HG03108 (cell line): ENCODE measurements at regions not wholly inside any gene's neighbourhood (a gene's known extent, or its start where the extent isn't known, plus 50 kb on each side); places are given as distances from the start of the nearest gene placed in this dataset.

Experiments used
- ATAC-seq: cut with Tn5 transposase; IDR thresholded peaks from one replicate; pipeline ENCODE4 v1.9.1; 2021; ENCODE audit warnings: moderate library complexity; ENCODE audit not compliant: unreplicated experiment

- ATAC-seq = no peak
Measured at GRCh38 chr4:3715855-3716630, 50.1 kb upstream of the ADRA2C start.

DNA sequence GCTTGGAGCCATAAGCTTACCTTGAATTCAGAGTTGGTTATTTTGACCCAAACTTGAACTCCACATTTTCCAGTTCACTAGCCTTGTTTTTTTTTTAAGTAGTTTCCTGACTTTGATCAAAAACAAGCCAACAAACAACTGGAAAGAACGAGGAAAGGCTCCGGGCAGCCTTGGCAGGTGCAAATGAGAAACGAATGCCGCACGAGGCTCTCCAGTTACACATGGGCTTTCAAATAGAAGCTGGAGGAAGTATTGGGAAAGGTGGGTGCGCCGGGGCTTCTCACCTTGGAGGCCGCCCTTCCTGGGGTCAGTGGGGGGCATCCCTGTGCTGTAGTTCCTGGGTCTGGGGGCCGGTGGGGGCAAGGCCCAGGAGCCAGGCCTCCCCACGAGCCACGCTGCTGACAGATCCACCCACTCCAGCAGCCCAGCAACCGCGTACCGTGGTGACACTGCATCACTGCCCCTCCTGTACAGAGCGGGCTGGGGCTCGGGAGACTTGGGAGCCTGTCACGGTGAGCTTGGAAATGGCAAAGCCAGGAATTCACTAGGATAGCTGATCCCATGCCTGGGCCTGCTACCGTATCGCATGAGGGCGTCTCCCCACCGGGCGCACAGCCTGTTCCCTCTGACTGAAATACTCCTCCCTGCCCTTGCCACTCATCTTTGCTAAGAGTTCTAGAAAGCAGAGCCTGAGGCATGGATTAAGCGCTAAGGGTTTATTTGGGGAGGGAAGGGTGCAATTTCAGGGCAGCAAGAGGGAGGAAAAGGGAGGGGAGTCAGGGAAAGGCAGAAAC lies 50.9 kb upstream of the ADRA2C start:
- no peak for ATAC-seq

GRCh38 chr4:3714642-3715001 lies 51.6 kb upstream of the ADRA2C start:
- ATAC-seq = no peak

GRCh38 chr4:3713817-3714641 lies 52.2 kb upstream of the ADRA2C start:
- no peak for ATAC-seq

DNA sequence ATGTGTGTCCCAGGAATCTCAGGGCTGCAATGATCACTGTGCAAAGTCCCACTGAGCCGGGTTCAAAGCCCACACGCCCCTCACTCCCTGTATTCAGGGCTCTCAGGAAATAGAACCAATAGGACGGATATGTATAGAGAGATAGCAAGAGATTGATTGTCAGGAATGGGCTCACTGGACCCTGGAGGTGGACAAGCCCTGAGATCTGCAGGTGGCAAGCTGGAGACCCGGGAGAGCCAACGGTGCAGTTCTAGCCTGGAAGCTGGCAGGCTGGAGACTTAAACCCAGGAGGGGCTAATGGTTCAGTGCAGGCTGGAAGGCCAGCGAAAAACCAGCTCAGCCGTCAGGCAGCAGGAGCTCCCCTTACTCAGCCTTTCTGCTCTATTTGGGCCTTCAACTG lies 52.8 kb upstream of the ADRA2C start:
- ATAC-seq = no peak

- no peak for ATAC-seq
Measured at GRCh38 chr4:3712936-3713335, 53.2 kb upstream of the ADRA2C start.

- ATAC-seq = no peak
Measured at GRCh38 chr4:3712112-3712805, 53.9 kb upstream of the ADRA2C start.

DNA sequence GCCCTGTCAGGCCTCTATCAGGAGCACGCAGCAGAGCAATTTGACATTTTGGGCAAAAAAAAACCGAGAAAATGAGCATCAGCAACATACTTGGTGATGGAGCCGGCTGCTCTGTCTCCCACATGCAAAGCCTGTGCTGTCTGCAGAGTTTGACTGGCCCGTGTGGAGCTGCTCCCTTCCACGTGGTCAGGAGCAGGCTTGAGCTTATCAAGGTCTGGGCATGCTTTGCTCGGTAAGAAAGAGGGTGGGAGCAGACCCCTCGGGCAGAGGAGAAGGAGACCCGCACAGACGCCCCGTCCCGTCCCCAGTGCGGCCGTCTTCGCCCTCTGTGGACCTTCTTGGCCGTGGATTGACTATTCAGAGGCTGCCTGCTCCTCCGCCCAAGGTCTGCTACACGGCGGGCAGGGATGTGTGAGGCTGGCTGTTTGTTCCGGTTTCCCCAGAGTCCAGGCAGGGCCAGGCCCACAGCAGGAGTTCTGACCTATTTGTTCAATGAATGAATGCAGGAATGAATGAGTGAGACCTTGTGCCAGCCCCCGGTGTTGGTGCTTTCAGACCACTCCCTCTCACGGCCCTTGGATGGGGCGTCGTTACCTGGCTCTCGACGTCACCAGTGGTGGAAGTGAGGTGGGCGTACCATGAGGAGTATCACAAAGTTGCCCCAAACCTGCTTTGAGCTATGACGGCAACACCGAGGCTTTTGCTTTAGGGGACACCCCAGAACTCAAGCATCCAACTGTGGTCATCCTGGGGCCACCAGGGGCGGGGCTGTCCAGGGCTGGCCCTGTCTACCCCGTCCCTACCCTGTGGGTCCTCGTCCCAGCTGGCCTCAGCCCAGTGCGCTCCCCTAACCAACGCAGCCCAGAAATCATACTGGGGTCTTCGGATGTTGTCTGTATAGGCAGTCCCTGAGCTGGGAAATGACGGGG lies 54.7 kb upstream of the ADRA2C start:
- no peak for ATAC-seq

GRCh38 chr4:3710451-3711182 lies 55.6 kb upstream of the ADRA2C start:
- no peak for ATAC-seq

DNA sequence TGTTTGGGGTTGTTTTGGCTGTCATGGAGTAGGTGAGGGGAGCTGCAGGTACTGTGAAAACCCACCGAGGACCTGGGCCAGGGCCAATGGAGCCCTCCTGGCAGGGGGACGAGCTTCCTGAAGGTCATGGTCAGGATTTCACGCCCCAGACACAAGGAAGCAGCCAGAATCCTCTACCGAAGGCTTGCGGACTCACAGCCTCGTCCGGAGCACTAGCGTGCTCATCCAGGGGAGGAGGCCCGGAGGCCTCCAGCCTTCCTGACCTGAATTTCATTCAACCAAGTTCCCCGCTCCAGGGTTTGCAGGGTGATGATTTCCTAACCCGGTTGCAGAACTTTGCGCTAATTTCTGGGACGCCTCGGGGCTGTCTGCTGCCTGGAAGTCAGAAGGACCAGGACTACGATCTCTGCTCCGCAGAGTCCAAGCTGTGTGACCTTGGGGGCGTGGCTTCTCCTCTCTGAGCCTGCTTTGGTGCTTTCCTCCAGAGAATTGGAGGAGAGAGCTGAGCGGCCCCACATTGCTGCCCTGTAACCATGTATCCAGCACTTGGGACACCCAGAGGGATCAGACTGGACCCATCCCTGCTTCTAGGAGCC lies 56.2 kb upstream of the ADRA2C start:
- ATAC-seq = no peak

DNA sequence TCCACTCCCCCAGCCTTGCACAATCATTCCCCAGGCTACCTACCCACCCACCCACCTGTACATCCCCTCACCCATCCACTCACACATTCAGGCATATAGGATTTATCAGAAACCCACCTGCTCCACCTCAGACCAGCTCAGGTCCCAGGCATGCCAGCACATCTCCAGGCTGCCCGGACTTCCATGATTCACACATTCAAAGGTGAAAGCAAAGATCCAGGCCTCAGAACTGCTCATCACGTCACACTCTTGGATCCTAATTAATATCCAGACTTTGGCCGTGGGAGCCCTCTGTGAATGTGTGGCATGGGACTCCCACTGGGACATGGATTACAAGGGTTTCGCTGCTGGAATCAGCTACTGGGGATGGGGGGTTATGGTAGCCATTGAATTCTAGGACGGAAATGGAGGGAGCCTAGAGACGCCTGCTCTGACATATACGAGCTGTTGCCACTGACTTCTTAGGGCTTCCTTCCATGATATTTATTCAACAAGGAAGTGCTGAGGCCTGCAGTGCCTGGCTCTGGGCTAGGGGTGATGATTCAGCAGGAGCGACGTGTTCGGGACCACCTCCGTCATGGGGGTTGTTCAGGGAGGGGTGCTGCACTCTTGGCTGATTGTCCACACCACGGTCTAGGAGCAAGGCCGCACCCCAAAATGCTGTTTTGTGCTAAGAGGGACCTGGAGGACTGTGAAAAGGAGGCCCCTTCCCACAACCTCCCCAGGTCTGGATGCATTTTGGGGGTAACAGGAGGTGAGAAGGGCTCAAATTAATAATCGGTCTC lies 56.9 kb upstream of the ADRA2C start:
- no peak for ATAC-seq

DNA sequence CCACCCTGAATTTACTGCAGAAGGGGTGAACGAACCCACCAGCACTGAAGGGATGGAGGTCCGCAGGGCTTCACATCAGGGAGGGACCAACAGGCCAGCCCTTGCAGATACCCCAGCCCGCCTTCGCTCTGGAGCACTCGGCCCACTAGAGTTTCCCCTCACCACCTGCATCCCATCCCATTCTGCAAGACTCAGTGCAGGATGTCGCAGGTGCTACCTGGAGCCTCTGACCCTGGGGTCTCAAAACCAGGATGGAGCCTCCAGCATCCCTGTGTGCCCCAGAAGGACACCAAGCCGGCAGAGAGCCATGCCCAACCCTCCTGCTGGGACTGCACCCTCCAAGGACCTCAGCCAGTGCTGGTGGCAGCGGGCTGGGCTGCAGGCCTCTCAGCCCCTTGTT lies 57.6 kb upstream of the ADRA2C start:
- no peak for ATAC-seq

DNA sequence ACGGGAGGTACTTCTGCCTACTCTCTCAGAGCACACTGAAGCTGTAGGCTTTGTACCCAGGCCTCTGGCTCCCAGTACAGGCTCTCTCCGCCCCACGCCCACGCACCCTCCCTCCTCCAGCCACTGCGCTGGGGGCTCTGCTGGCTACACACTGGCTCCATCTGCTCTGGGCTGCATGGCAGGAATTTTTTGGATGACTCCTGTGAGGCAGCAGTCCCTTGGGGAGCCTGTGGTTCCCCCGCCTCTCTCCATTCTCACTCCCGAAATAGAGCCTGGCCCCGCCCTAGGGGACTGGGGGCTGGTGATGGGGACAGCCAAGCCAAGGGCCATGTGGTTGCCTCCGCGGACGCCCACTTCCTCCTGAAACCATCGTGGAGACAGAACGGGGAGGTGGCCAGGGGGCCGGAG lies 58.1 kb upstream of the ADRA2C start:
- no peak for ATAC-seq

GRCh38 chr4:3707423-3708102 lies 58.6 kb upstream of the ADRA2C start:
- no peak for ATAC-seq

DNA sequence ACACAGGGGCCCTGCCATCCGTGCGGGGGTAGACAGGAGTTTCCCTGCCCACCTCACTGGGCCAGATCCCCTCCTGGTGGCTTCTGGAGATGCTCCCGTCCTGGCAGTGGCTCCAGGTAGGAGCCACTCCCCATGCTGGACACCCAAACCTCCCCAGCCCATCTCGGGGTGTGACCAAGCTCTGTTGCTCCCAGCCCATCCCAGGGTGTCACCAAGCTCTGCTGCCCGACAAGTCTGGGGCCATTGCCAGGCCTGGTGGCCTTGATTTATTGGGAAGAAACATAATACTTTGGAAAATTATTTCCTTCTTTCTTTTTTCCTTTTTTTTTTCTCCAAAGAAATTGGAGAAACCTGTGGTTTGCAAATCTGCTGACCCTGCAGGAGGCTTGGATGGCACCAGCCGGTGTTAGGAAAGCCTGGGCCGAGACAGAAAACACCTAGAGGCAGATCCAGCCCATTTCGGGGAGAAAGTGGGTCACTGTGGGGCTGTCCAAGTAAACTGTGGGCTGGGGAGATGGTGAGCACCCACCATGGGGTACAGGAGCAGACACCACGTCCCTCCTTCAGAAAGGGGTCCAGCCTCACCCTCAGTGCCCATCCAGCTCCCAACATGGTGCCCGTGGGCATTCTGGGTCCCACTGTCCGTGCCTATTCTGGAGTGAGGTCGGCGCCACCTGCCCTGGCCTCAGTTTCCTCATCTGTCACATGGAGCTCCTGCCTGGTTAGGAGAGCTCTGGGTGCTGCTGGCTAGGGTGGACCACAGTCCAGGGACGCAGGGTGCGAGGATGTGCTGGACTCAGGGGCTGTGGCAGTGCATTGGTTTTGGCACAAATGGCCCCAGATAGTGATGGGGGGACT lies 59.4 kb upstream of the ADRA2C start:
- ATAC-seq = no peak

DNA sequence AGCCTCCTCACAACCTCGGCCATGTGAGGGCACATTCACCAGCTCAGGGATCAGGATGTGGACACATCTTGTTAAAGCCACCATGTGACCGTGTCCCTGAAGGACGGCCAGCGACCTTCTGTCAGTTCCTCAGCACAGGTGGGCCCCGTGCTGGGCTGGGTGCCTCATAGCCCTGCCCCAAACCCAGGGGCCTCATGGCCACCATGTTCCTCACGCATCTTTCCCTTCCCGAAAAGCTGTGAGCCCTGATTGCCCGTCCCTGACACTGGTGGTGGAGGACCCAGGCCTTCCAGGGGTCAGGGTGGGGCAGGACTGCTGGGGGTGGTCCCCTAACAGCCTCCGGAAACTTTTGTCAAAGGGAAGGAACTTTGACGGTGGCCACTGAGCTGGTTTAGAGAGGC lies 60.1 kb upstream of the ADRA2C start:
- no peak for ATAC-seq
